ENCODE measurements at regions not wholly inside any gene's neighbourhood (a gene's known extent, or its start where the extent isn't known, plus 50 kb on each side); places are given as distances from the start of the nearest gene placed in this dataset.

DNA sequence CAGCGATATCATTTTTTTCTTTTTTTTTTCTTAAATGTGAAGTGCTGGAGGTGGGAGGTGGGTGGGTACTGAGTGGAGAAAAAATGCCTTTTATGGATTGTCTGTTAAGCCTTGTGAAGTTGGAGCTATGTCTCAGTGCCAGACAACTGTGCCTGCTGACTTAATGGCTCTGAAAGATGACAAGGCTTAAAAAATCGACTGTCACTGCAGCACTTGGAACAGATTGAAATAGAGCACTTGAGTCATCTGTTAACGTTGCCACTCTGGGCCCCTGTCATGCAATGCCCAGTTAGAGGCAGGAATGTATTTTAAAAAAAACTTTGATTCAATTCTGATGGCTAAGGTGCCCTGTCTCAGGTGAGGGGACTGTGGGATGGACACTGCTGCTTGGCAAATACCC lies 108.2 kb upstream of the HS3ST2 start:
- ATAC-seq (no peak), FAIRE-seq (no peak), DNase-seq (ENCODE audit: extremely low read depth in 1 of 4, low spot score in 3 of 4) (no peak)
- H3K9me1 ChIP-seq (ENCODE audit: control insufficient read depth, insufficient read depth, low read length): no peaks in the 10 kb centered on the region
- in situ Hi-C loops (cut with MboI): no loop called here
- H3K9me3 ChIP-seq (replicated peaks; ENCODE audit: control insufficient read depth, insufficient read depth, low read depth, low read length): no peaks in the 10 kb centered on the region
- no TSS peak for BruUV-seq (replicated peaks)
- H2AFZ ChIP-seq (ENCODE audit: low read depth, low read length): no peak overlapping the region
- no peak overlapping the region for H3K9ac ChIP-seq (ENCODE audit: insufficient read depth in 1 of 2, low read depth in 2 of 2, low read length in 2 of 2)
- H4K20me1 ChIP-seq (replicated peaks; ENCODE audit: control insufficient read depth, insufficient read depth, low read length): no peaks in the 10 kb centered on the region
- H3K27me3 ChIP-seq (ENCODE audit: control insufficient read depth in 2 of 2, insufficient read depth in 2 of 2, low read length in 2 of 2): no peaks in the 10 kb centered on the region
- ChIA-PET POLR2A (interaction anchor here (1.3 kb wide), 1 partner anchor 10 kb away, joined by 3 read pairs; no protein-coding TSS in a partner anchor), CTCF (ENCODE audit: low intra/inter-chr PET ratio) (no interaction called here)
- H3K4me1 ChIP-seq (replicated peaks in 1 of 2; ENCODE audit: control insufficient read depth in 2 of 2, insufficient read depth in 2 of 2, low read length in 2 of 2): no peaks in the 10 kb centered on the region
- intact Hi-C loops (cut with micrococcal nuclease): no loop called here
- 0% methylated on average over 3 of the region's 3 CpGs for WGBS (ENCODE audit: insufficient coverage, low coverage, missing lambda C conversion rate)
- no peak overlapping the region for H3K27ac ChIP-seq (ENCODE audit: extremely low read depth, low read depth, low read length)
- H3K4me3 ChIP-seq: no peak overlapping the region
- TF ChIP-seq SLC30A9 (CRISPR knock-in tag; IDR thresholded peaks at IDR 0.05) (no peak), THAP7 (CRISPR knock-in tag; IDR thresholded peaks at IDR 0.05) (no peak), SRSF7 (optimal IDR thresholded peaks at IDR 0.05; ENCODE audit: low read depth, low read length) (no peak), CHD1 (IDR thresholded peaks at IDR 0.05; ENCODE audit: low read length) (no peak), ETS1 (conservative IDR thresholded peaks at IDR 0.05; ENCODE audit: control insufficient read depth, low read depth, low read length) (no peak), SIRT6 (IDR thresholded peaks at IDR 0.05; ENCODE audit: low read depth, low read length) (no peak), LEF1 (IDR thresholded peaks at IDR 0.05) (no peak), DACH1 (IDR thresholded peaks at IDR 0.05; ENCODE audit: partially characterized antibody) (no peak)
- TF ChIP-seq, protein P1, sequence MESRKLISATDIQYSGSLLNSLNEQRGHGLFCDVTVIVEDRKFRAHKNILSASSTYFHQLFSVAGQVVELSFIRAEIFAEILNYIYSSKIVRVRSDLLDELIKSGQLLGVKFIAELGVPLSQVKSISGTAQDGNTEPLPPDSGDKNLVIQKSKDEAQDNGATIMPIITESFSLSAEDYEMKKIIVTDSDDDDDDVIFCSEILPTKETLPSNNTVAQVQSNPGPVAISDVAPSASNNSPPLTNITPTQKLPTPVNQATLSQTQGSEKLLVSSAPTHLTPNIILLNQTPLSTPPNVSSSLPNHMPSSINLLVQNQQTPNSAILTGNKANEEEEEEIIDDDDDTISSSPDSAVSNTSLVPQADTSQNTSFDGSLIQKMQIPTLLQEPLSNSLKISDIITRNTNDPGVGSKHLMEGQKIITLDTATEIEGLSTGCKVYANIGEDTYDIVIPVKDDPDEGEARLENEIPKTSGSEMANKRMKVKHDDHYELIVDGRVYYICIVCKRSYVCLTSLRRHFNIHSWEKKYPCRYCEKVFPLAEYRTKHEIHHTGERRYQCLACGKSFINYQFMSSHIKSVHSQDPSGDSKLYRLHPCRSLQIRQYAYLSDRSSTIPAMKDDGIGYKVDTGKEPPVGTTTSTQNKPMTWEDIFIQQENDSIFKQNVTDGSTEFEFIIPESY (CRISPR knock-in tag; IDR thresholded peaks at IDR 0.05): no peak
- TF ChIP-seq, protein P2, sequence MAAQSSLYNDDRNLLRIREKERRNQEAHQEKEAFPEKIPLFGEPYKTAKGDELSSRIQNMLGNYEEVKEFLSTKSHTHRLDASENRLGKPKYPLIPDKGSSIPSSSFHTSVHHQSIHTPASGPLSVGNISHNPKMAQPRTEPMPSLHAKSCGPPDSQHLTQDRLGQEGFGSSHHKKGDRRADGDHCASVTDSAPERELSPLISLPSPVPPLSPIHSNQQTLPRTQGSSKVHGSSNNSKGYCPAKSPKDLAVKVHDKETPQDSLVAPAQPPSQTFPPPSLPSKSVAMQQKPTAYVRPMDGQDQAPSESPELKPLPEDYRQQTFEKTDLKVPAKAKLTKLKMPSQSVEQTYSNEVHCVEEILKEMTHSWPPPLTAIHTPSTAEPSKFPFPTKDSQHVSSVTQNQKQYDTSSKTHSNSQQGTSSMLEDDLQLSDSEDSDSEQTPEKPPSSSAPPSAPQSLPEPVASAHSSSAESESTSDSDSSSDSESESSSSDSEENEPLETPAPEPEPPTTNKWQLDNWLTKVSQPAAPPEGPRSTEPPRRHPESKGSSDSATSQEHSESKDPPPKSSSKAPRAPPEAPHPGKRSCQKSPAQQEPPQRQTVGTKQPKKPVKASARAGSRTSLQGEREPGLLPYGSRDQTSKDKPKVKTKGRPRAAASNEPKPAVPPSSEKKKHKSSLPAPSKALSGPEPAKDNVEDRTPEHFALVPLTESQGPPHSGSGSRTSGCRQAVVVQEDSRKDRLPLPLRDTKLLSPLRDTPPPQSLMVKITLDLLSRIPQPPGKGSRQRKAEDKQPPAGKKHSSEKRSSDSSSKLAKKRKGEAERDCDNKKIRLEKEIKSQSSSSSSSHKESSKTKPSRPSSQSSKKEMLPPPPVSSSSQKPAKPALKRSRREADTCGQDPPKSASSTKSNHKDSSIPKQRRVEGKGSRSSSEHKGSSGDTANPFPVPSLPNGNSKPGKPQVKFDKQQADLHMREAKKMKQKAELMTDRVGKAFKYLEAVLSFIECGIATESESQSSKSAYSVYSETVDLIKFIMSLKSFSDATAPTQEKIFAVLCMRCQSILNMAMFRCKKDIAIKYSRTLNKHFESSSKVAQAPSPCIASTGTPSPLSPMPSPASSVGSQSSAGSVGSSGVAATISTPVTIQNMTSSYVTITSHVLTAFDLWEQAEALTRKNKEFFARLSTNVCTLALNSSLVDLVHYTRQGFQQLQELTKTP (IDR thresholded peaks at IDR 0.05; ENCODE audit: low read depth in 1 of 2, partially characterized antibody in 2 of 2): no peak
- TF ChIP-seq, protein P3, sequence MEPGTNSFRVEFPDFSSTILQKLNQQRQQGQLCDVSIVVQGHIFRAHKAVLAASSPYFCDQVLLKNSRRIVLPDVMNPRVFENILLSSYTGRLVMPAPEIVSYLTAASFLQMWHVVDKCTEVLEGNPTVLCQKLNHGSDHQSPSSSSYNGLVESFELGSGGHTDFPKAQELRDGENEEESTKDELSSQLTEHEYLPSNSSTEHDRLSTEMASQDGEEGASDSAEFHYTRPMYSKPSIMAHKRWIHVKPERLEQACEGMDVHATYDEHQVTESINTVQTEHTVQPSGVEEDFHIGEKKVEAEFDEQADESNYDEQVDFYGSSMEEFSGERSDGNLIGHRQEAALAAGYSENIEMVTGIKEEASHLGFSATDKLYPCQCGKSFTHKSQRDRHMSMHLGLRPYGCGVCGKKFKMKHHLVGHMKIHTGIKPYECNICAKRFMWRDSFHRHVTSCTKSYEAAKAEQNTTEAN (CRISPR knock-in tag; IDR thresholded peaks at IDR 0.05): no peak
- H3K4me2 ChIP-seq (ENCODE audit: insufficient read depth, low read length): no peak overlapping the region
- no peaks in the 10 kb centered on the region for H3K79me2 ChIP-seq (ENCODE audit: control insufficient read depth, insufficient read depth, low read length)
- no peaks in the 10 kb centered on the region for H3K36me3 ChIP-seq (ENCODE audit: control insufficient read depth, insufficient read depth, low read length)

All from K562 (cell line).